ENCODE measurements at regions not wholly inside any gene's neighbourhood (a gene's known extent, or its start where the extent isn't known, plus 50 kb on each side); places are given as distances from the start of the nearest gene placed in this dataset.
A peak's percentile ranks its signal among the peaks of the same experiment; 100 is the strongest.

DNA sequence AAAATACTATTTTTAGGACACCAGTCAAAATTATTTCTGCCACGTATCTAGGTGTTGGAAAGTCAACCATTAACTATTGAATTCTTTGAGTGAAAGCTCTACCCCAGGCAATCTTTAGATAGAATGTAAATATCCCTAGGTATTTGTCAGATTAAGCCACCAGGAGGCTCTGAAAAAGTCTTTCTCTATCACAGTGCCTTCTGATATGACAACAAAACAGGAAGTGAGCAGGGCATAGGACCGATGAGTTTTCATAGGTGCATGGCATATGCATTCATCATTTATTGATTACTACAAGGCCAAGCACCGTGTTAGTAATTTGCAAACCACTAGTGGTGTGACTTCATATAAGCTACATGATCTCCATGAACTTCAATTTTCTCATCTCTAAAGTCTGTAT is 333.6 kb upstream of the F9 start:
- H3K36me3 ChIP-seq (ENCODE audit: low read depth): no peaks in the 10 kb centered on the region

DNA sequence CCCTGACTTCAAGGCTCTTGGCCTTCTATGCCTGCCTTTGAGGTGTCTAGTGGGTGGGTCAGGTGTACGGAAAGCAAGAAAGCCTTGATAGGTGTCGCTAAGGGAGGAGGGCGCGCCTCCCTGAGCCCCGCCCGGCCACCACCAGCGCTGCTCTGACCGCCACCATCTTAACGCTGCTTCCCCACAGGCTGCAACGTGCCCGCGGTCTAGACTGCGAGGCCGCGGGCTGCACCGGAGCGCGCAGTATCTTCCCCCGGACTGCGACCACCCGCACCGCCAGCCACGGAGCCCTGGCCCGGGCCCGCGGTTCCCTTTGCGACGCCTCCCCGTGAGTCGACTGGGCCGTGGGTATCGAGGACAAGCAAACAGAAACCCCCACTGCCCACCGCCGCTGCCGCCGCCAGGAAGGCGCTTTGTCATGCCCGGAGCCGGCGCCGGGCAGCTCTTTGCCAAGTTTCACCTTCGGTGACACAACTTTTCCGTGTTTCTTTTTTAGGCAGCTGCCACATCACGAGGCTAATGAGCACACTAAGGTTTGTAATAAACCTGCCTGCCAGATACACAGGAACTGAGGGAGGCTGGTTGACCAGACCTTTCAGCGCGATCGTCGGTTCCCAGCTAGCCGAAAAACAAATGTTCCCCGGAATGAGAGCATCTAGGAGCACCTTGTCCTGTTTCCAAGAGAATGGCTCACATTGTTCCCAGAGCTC is 335.8 kb upstream of the F9 start:
- ATAC-seq (ENCODE audit: low read depth): peak; percentile 33; the same call in 1 of the 3 replicates
- no peak for DNase-seq (ENCODE audit: low spot score)
- TF ChIP-seq, protein P1, sequence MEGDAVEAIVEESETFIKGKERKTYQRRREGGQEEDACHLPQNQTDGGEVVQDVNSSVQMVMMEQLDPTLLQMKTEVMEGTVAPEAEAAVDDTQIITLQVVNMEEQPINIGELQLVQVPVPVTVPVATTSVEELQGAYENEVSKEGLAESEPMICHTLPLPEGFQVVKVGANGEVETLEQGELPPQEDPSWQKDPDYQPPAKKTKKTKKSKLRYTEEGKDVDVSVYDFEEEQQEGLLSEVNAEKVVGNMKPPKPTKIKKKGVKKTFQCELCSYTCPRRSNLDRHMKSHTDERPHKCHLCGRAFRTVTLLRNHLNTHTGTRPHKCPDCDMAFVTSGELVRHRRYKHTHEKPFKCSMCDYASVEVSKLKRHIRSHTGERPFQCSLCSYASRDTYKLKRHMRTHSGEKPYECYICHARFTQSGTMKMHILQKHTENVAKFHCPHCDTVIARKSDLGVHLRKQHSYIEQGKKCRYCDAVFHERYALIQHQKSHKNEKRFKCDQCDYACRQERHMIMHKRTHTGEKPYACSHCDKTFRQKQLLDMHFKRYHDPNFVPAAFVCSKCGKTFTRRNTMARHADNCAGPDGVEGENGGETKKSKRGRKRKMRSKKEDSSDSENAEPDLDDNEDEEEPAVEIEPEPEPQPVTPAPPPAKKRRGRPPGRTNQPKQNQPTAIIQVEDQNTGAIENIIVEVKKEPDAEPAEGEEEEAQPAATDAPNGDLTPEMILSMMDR (IDR thresholded peaks at IDR 0.05; ENCODE audit: poor library complexity, severe bottlenecking): no peak
- Histone ChIP-seq H3K4me1 (ENCODE audit: insufficient read depth, poor library complexity, severe bottlenecking) (no peaks in the 10 kb centered on the region), H3K27ac (ENCODE audit: poor library complexity, severe bottlenecking) (no peak overlapping the region), H3K36me3 (ENCODE audit: low read depth) (no peaks in the 10 kb centered on the region), H3K4me3 (ENCODE audit: severe bottlenecking) (peak overlapping the region; percentile 17), H3K9me3 (ENCODE audit: severe bottlenecking) (no peaks in the 10 kb centered on the region), H3K27me3 (ENCODE audit: insufficient read depth, poor library complexity, severe bottlenecking) (no peaks in the 10 kb centered on the region)

More for the DNA sequence above, 333.6 kb upstream of the F9 start:
- TF ChIP-seq, protein P1 (IDR thresholded peaks at IDR 0.05; ENCODE audit: poor library complexity, severe bottlenecking): no peak
- no peaks in the 10 kb centered on the region for H3K9me3 ChIP-seq (ENCODE audit: severe bottlenecking)
- DNase-seq (ENCODE audit: low spot score): no peak
- no peak overlapping the region for H3K27ac ChIP-seq (ENCODE audit: poor library complexity, severe bottlenecking)
- no peak for ATAC-seq (ENCODE audit: low read depth)
- no peaks in the 10 kb centered on the region for H3K4me1 ChIP-seq (ENCODE audit: insufficient read depth, poor library complexity, severe bottlenecking)
- H3K4me3 ChIP-seq (ENCODE audit: severe bottlenecking): no peak overlapping the region
- H3K27me3 ChIP-seq (ENCODE audit: insufficient read depth, poor library complexity, severe bottlenecking): no peaks in the 10 kb centered on the region

DNA sequence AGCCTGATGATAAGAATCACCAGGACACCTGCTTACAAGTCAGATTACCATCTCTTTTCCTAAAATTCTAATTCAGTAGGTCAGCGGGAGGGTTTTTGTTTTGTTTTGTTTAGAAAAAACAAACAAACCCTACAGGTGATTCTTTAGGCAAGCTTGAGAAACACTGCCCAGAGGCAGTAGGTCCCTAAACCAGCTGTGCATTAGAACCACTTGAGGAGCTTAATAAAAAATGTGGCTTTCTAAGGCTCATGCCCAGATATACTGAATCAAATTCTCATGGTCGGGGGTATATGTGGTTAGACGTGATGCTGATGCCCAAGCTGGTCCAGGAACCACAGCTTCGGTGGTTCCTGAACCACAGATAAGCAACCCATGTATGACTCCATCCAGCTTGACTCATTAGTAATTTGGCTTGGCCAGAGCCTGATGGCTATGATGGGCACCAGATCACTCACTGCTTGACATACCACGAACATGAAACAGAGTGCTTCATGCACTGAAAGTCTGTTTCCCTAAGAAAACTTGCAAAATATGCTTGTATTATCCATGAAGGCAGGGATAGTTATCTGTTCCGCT is 338.1 kb upstream of the F9 start:
- Histone ChIP-seq H3K27ac (ENCODE audit: poor library complexity, severe bottlenecking) (no peak overlapping the region), H3K27me3 (ENCODE audit: insufficient read depth, poor library complexity, severe bottlenecking) (no peaks in the 10 kb centered on the region), H3K4me1 (ENCODE audit: insufficient read depth, poor library complexity, severe bottlenecking) (no peaks in the 10 kb centered on the region), H3K9me3 (ENCODE audit: severe bottlenecking) (no peaks in the 10 kb centered on the region), H3K4me3 (ENCODE audit: severe bottlenecking) (no peak overlapping the region), H3K36me3 (ENCODE audit: low read depth) (no peaks in the 10 kb centered on the region)
- no peak for ATAC-seq (ENCODE audit: low read depth)
- no peak for DNase-seq (ENCODE audit: low spot score)
- TF ChIP-seq, protein P1 (IDR thresholded peaks at IDR 0.05; ENCODE audit: poor library complexity, severe bottlenecking): no peak

DNA sequence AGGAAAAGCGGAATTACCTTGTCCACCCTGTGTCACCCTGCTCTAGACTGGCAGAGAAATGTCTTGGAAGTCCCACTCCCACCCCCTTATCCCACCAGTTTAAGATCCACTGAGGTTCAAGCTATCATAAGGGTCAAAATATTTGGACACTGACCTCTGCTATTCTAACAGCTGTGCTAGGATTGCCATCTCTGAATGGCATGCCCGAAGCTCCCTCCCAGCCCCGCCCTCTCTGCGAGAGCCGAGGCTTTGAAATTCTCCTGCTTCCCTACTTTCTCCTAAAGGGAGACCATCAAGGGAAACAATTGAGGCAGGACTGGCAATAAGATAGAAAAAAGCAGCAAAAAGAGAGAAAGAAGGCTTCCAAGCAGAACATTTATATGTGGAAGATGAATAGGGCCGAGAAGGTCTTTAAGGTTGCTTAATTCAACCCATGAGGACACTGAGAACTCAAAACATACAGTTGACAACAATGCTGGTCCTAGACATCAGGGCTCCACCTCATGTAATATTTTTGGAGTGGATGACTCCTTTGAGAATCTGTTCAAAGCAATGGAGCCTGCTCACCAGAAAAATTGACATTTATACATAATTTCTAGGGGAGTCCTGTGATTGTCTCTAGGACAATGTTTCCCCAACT is 338.7 kb upstream of the F9 start:
- H3K36me3 ChIP-seq (ENCODE audit: low read depth): no peaks in the 10 kb centered on the region
- H3K4me1 ChIP-seq (ENCODE audit: insufficient read depth, poor library complexity, severe bottlenecking): no peaks in the 10 kb centered on the region
- TF ChIP-seq, protein P1 (IDR thresholded peaks at IDR 0.05; ENCODE audit: poor library complexity, severe bottlenecking): no peak
- no peaks in the 10 kb centered on the region for H3K9me3 ChIP-seq (ENCODE audit: severe bottlenecking)
- ATAC-seq (ENCODE audit: low read depth) (no peak), DNase-seq (ENCODE audit: low spot score) (no peak)
- H3K27ac ChIP-seq (ENCODE audit: poor library complexity, severe bottlenecking): no peak overlapping the region
- no peaks in the 10 kb centered on the region for H3K27me3 ChIP-seq (ENCODE audit: insufficient read depth, poor library complexity, severe bottlenecking)
- H3K4me3 ChIP-seq (ENCODE audit: severe bottlenecking): no peak overlapping the region

Measured in RWPE2 (cell line).